ENCODE measurements at regions not wholly inside any gene's neighbourhood (a gene's known extent, or its start where the extent isn't known, plus 50 kb on each side); places are given as distances from the start of the nearest gene placed in this dataset.
A peak's percentile ranks its signal among the peaks of the same experiment; 100 is the strongest.

GRCh38 chrX:9147726-9148125 is 113.8 kb upstream of the FAM9B start:
- DNase-seq, result no peak

- DNase-seq, result no peak
Observed at GRCh38 chrX:9148615-9149399, 114.9 kb upstream of the FAM9B start.

GRCh38 chrX:9149501-9150245 is 115.7 kb upstream of the FAM9B start:
- no peak for DNase-seq

GRCh38 chrX:9151772-9152307 is 117.9 kb upstream of the FAM9B start:
- no peak for DNase-seq

GRCh38 chrX:9153300-9153699 is 119.4 kb upstream of the FAM9B start:
- no peak for DNase-seq

GRCh38 chrX:9158611-9159010 is 124.7 kb upstream of the FAM9B start:
- DNase-seq, result no peak

- no peak for DNase-seq
Observed at GRCh38 chrX:9160698-9161329, 126.9 kb upstream of the FAM9B start.

- DNase-seq, result no peak
Observed at GRCh38 chrX:9162698-9163097, 128.8 kb upstream of the FAM9B start.

- DNase-seq, result no peak
Observed at GRCh38 chrX:9163214-9163709, 129.3 kb upstream of the FAM9B start.

GRCh38 chrX:9164086-9164485 is 130.2 kb upstream of the FAM9B start:
- no peak for DNase-seq

GRCh38 chrX:9164533-9165426 is 130.9 kb upstream of the FAM9B start:
- DNase-seq, result no peak

GRCh38 chrX:9166584-9166944 is 132.6 kb upstream of the FAM9B start:
- DNase-seq, result peak in 1 of 56 donors; percentile 1

GRCh38 chrX:9171841-9172463 is 138.0 kb upstream of the FAM9B start:
- DNase-seq, result no peak

GRCh38 chrX:9172464-9172850 is 138.5 kb upstream of the FAM9B start:
- DNase-seq, result no peak

- DNase-seq, result no peak
Observed at GRCh38 chrX:9180623-9181022, 146.7 kb upstream of the FAM9B start.

GRCh38 chrX:9182041-9182440 is 148.1 kb upstream of the FAM9B start:
- no peak for DNase-seq

GRCh38 chrX:9183481-9183880 is 149.6 kb upstream of the FAM9B start:
- no peak for DNase-seq

- no peak for DNase-seq
Observed at GRCh38 chrX:9184211-9184610, 150.3 kb upstream of the FAM9B start.

- DNase-seq, result no peak
Observed at GRCh38 chrX:9188117-9188516, 154.2 kb upstream of the FAM9B start.

GRCh38 chrX:9189286-9189685 is 155.4 kb upstream of the FAM9B start:
- no peak for DNase-seq

- no peak for DNase-seq
Observed at GRCh38 chrX:9191392-9191791, 157.5 kb upstream of the FAM9B start.
